ENCODE measurements at regions not wholly inside any gene's neighbourhood (a gene's known extent, or its start where the extent isn't known, plus 50 kb on each side); places are given as distances from the start of the nearest gene placed in this dataset.

- Mint-ChIP-seq H3K4me3 (ENCODE audit: unreplicated experiment) (no peak overlapping the region), H3K4me1 (ENCODE audit: low read depth, unreplicated experiment) (no peaks in the 10 kb centered on the region), H3K27me3 (ENCODE audit: unreplicated experiment) (no peaks in the 10 kb centered on the region), H3K9me3 (ENCODE audit: unreplicated experiment) (peaks cover 1% of the 10 kb centered on the region), H3K36me3 (ENCODE audit: unreplicated experiment) (no peaks in the 10 kb centered on the region), H3K27ac (ENCODE audit: unreplicated experiment) (no peak overlapping the region)
- no peak for DNase-seq
- TF ChIP-seq, protein P1, sequence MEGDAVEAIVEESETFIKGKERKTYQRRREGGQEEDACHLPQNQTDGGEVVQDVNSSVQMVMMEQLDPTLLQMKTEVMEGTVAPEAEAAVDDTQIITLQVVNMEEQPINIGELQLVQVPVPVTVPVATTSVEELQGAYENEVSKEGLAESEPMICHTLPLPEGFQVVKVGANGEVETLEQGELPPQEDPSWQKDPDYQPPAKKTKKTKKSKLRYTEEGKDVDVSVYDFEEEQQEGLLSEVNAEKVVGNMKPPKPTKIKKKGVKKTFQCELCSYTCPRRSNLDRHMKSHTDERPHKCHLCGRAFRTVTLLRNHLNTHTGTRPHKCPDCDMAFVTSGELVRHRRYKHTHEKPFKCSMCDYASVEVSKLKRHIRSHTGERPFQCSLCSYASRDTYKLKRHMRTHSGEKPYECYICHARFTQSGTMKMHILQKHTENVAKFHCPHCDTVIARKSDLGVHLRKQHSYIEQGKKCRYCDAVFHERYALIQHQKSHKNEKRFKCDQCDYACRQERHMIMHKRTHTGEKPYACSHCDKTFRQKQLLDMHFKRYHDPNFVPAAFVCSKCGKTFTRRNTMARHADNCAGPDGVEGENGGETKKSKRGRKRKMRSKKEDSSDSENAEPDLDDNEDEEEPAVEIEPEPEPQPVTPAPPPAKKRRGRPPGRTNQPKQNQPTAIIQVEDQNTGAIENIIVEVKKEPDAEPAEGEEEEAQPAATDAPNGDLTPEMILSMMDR (IDR thresholded peaks at IDR 0.05; ENCODE audit: partially characterized antibody, unreplicated experiment): no peak
Measured at GRCh38 chr4:96685691-96686090, 845.8 kb downstream of the PDHA2 start.

GRCh38 chr4:96691521-96691920 lies 851.6 kb downstream of the PDHA2 start:
- Mint-ChIP-seq H3K4me1 (ENCODE audit: low read depth, unreplicated experiment) (peaks cover 3% of the 10 kb centered on the region), H3K27me3 (ENCODE audit: unreplicated experiment) (no peaks in the 10 kb centered on the region), H3K9me3 (ENCODE audit: unreplicated experiment) (no peaks in the 10 kb centered on the region), H3K36me3 (ENCODE audit: unreplicated experiment) (no peaks in the 10 kb centered on the region), H3K27ac (ENCODE audit: unreplicated experiment) (no peak overlapping the region), H3K4me3 (ENCODE audit: unreplicated experiment) (no peak overlapping the region)
- TF ChIP-seq, protein P1 (IDR thresholded peaks at IDR 0.05; ENCODE audit: partially characterized antibody, unreplicated experiment): no peak
- no peak for DNase-seq

GRCh38 chr4:96698831-96699230 lies 858.9 kb downstream of the PDHA2 start:
- H3K36me3 Mint-ChIP-seq (ENCODE audit: unreplicated experiment): no peaks in the 10 kb centered on the region
- no peak overlapping the region for H3K4me3 Mint-ChIP-seq (ENCODE audit: unreplicated experiment)
- H3K9me3 Mint-ChIP-seq (ENCODE audit: unreplicated experiment): no peaks in the 10 kb centered on the region
- H3K27ac Mint-ChIP-seq (ENCODE audit: unreplicated experiment): no peak overlapping the region
- TF ChIP-seq, protein P1 (IDR thresholded peaks at IDR 0.05; ENCODE audit: partially characterized antibody, unreplicated experiment): no peak
- H3K27me3 Mint-ChIP-seq (ENCODE audit: unreplicated experiment): no peaks in the 10 kb centered on the region
- H3K4me1 Mint-ChIP-seq (ENCODE audit: low read depth, unreplicated experiment): peaks cover 3% of the 10 kb centered on the region
- DNase-seq: no peak

DNA sequence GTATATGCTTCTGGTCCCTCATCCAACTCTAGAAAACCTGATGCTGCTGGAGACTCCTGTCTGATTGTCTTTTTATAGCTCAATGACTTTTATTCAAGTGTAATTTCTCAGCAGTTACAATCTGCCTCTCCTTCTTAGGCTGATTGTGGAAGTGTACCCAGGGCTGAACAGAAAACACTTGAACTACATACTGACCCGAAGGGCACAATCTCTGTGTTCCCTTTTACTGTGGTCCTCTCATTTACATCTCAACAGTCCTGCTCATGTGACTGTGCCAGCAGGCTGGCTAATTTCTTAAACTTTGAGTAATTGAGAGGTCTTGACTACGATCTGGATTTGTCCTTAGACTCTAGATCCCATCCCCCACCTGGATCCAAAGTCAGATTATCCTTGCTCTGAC lies 863.4 kb downstream of the PDHA2 start:
- no peak for DNase-seq
- Mint-ChIP-seq H3K9me3 (ENCODE audit: unreplicated experiment) (no peaks in the 10 kb centered on the region), H3K36me3 (ENCODE audit: unreplicated experiment) (no peaks in the 10 kb centered on the region), H3K4me3 (ENCODE audit: unreplicated experiment) (no peak overlapping the region), H3K27me3 (ENCODE audit: unreplicated experiment) (no peaks in the 10 kb centered on the region), H3K27ac (ENCODE audit: unreplicated experiment) (no peak overlapping the region), H3K4me1 (ENCODE audit: low read depth, unreplicated experiment) (peaks cover 3% of the 10 kb centered on the region)
- TF ChIP-seq, protein P1 (IDR thresholded peaks at IDR 0.05; ENCODE audit: partially characterized antibody, unreplicated experiment): no peak

DNA sequence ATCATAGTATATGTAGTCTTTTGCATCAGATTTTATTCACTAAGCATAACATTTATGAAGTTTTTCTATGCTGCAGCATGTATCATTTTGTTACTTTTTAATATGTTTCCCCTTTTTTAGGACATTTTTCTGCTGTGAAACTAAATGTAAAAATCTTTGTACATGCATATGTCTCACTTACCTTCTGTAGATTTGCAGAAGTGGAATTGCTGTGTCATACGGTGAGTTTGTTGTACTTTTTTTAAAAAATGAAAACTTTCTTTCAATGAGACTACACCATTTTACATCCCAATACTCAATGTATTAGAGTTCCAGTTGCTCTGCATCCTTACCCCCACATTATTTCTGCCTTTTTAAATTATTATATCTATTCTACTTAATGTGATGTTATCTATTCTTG lies 868.9 kb downstream of the PDHA2 start:
- TF ChIP-seq, protein P1 (IDR thresholded peaks at IDR 0.05; ENCODE audit: partially characterized antibody, unreplicated experiment): no peak
- Mint-ChIP-seq H3K27me3 (ENCODE audit: unreplicated experiment) (no peaks in the 10 kb centered on the region), H3K27ac (ENCODE audit: unreplicated experiment) (no peak overlapping the region), H3K9me3 (ENCODE audit: unreplicated experiment) (no peaks in the 10 kb centered on the region), H3K4me3 (ENCODE audit: unreplicated experiment) (no peak overlapping the region), H3K4me1 (ENCODE audit: low read depth, unreplicated experiment) (no peaks in the 10 kb centered on the region), H3K36me3 (ENCODE audit: unreplicated experiment) (no peaks in the 10 kb centered on the region)
- DNase-seq: no peak

All from glutamatergic neuron (in vitro differentiated cells).